Osteocyte (in vitro differentiated cells): ENCODE measurements at regions not wholly inside any gene's neighbourhood (a gene's known extent, or its start where the extent isn't known, plus 50 kb on each side); places are given as distances from the start of the nearest gene placed in this dataset.

Experiments used
- DNase-seq: peaks from one replicate; pipeline ENCODE4 v3.0.0; 2021; ENCODE audit warnings: mixed read lengths; ENCODE audit not compliant: unreplicated experiment; ENCODE audit errors: extremely low spot score
- H3K27ac Mint-ChIP-seq: one replicate; pipeline ENCODE4 v1.8.0; 2021; ENCODE audit warnings: mild to moderate bottlenecking, mixed read lengths; ENCODE audit not compliant: unreplicated experiment
- H3K27me3 Mint-ChIP-seq: one replicate; pipeline ENCODE4 v1.8.0; 2021; ENCODE audit warnings: mixed read lengths; ENCODE audit not compliant: unreplicated experiment
- H3K36me3 Mint-ChIP-seq: one replicate; pipeline ENCODE4 v1.8.0; 2021; ENCODE audit warnings: mixed read lengths; ENCODE audit not compliant: unreplicated experiment
- H3K4me1 Mint-ChIP-seq: one replicate; pipeline ENCODE4 v1.8.0; 2021; ENCODE audit warnings: mixed read lengths; ENCODE audit not compliant: unreplicated experiment
- H3K4me3 Mint-ChIP-seq: one replicate; pipeline ENCODE4 v1.8.0; 2021; ENCODE audit warnings: mild to moderate bottlenecking, moderate library complexity, mixed read lengths; ENCODE audit not compliant: unreplicated experiment
- H3K9me3 Mint-ChIP-seq: one replicate; pipeline ENCODE4 v1.8.0; 2021; ENCODE audit warnings: mixed read lengths; ENCODE audit not compliant: unreplicated experiment
- TF ChIP-seq, protein P1 (sequence below): fragments of 200-600 bp; sonication (generic); IDR thresholded peaks from 2 replicates; pipeline ENCODE4 v1.5.0; 2021; ENCODE audit warnings: antibody characterized with exemption, mild to moderate bottlenecking, moderate library complexity

DNA sequence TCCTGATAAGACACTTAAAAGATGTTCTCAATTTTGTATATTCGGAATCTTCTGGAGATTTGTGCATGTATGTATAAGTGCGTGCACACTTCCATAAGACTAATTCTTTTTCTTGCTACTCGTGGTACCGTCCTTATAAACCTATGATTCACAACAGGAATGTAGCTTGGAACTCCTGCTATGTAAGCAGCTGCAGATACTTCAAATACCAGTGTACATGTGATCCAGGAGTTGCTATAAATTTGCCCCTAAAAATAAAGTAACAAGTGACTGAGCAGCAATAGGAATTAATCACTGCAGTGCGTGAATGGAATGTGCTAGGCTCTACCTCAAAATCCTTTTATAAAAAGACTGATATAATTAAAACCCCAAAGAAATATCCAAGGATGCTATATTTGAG lies 214.9 kb downstream of the KLF5 start:
- no peak for DNase-seq
- TF ChIP-seq, protein P1, sequence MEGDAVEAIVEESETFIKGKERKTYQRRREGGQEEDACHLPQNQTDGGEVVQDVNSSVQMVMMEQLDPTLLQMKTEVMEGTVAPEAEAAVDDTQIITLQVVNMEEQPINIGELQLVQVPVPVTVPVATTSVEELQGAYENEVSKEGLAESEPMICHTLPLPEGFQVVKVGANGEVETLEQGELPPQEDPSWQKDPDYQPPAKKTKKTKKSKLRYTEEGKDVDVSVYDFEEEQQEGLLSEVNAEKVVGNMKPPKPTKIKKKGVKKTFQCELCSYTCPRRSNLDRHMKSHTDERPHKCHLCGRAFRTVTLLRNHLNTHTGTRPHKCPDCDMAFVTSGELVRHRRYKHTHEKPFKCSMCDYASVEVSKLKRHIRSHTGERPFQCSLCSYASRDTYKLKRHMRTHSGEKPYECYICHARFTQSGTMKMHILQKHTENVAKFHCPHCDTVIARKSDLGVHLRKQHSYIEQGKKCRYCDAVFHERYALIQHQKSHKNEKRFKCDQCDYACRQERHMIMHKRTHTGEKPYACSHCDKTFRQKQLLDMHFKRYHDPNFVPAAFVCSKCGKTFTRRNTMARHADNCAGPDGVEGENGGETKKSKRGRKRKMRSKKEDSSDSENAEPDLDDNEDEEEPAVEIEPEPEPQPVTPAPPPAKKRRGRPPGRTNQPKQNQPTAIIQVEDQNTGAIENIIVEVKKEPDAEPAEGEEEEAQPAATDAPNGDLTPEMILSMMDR, result no peak
- Mint-ChIP-seq H3K4me3 (no peak overlapping the region), H3K4me1 (peaks cover 26% of the 10 kb centered on the region), H3K36me3 (no peaks in the 10 kb centered on the region), H3K27ac (peak overlapping the region; percentile 57), H3K9me3 (peaks cover 4% of the 10 kb centered on the region), H3K27me3 (no peaks in the 10 kb centered on the region)

DNA sequence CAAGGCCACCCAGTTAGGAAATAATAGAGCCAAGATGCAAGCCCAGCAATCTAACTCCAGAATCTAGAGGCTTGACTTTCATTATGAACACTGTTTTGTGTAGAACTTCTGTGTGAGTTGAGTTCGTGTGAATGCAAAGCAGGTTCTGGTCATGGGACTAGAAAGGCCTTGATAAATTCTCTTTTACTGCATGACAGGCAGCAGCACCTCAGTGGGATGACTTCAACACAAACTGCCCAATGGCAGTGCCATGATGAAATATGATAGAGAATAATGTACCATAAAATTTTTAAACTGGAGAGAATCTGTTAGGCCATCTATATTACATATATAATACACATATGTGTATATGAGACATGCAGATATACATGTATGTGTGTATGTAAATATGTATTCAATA lies 214.5 kb downstream of the KLF5 start:
- Mint-ChIP-seq H3K27me3 (no peaks in the 10 kb centered on the region), H3K4me3 (no peak overlapping the region), H3K27ac (no peak overlapping the region), H3K4me1 (peaks cover 26% of the 10 kb centered on the region), H3K36me3 (no peaks in the 10 kb centered on the region), H3K9me3 (peaks cover 4% of the 10 kb centered on the region)
- no peak for DNase-seq
- TF ChIP-seq, protein P1, result no peak

DNA sequence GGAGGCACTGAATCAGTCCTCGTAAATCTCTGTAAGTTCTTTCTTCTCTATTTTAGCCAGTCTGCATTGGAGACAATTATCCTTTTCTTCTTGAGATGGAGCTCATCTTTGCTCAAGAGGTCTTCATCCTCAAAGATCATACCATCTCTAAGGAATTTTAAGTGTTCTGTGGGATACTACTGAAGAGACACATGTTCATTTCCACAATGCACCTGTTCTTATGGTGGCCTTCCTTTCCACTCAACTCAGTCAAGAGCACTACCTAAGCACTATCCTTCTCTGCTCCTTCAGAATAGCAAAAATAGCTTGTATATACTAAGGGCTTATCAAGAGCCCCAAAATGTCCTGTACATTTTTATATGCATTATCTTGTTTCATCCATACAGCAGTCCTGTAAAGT lies 214.0 kb downstream of the KLF5 start:
- H3K27me3 Mint-ChIP-seq, result no peaks in the 10 kb centered on the region
- H3K27ac Mint-ChIP-seq, result no peak overlapping the region
- no peaks in the 10 kb centered on the region for H3K36me3 Mint-ChIP-seq
- no peak overlapping the region for H3K4me3 Mint-ChIP-seq
- DNase-seq, result no peak
- TF ChIP-seq, protein P1, result no peak
- H3K4me1 Mint-ChIP-seq, result peaks cover 26% of the 10 kb centered on the region
- H3K9me3 Mint-ChIP-seq, result peaks cover 4% of the 10 kb centered on the region

DNA sequence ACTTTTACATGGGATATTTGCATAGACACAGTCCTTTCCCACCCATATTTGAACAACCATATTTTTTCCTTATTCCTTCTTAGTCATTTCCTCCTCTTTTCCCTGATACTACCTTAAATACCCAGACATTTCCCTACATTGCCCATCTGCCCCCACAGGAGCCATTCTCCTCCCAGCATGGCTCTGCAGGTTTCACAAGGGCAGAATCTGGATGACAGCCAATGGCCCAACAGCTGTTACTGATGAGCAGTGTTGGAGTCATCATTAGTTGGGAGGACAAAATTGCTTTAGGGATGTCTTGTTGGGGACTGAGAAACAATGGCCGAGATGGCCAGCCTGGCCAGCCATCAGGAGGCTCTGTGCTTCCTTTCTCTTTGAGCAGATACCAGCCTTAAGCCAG lies 209.5 kb downstream of the KLF5 start:
- Mint-ChIP-seq H3K4me1 (peaks cover 9% of the 10 kb centered on the region), H3K36me3 (no peaks in the 10 kb centered on the region), H3K4me3 (no peak overlapping the region), H3K27ac (no peak overlapping the region), H3K9me3 (no peaks in the 10 kb centered on the region), H3K27me3 (no peaks in the 10 kb centered on the region)
- no peak for DNase-seq
- TF ChIP-seq, protein P1, result no peak

DNA sequence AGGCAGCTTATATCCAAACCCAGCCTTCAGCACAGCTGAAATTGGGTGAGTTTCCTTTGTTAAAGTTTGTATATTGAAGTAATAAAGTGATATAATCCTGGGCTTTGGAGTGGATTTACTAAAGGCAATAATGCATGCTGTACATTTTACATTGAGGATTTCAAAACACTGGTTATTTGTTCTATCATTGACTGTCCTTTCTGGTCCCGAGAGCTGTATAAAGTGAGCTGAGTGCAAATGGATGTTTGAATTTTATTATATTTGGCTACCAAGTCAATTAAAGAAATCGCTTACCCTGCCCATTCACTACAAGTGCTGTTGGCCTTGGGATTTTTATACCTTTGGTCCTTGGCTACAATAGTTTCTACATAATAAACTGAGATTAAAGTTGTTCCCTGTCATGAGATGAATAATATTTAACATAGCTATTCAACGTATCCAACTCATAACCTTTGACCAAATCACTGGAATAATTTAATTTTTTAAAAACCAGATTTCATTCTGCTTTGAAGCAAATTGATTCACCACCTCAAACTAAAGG lies 207.9 kb downstream of the KLF5 start:
- Mint-ChIP-seq H3K27me3 (no peaks in the 10 kb centered on the region), H3K27ac (no peak overlapping the region), H3K4me1 (no peaks in the 10 kb centered on the region), H3K9me3 (no peaks in the 10 kb centered on the region), H3K36me3 (no peaks in the 10 kb centered on the region), H3K4me3 (no peak overlapping the region)
- TF ChIP-seq, protein P1, result no peak
- DNase-seq, result no peak
